Right lobe of liver (tissue), 6 donors: ENCODE measurements at regions not wholly inside any gene's neighbourhood (a gene's known extent, or its start where the extent isn't known, plus 50 kb on each side); places are given as distances from the start of the nearest gene placed in this dataset.
"Not testable (repeated sequence)": the region's sequence is repeated elsewhere in the genome, so short reads cannot be mapped to it uniquely, and the experiment has no call there.

ENCODE experiments used
- ATAC-seq, 4 donors: fragments of 200-7000 bp; cut with Tn5 transposase; one replicate each; pipeline ENCODE4 v1.9.1; 2020; ENCODE audit warnings: mild to moderate bottlenecking in 4 of 4, moderate library complexity in 4 of 4
- DNase-seq, 3 donors: peaks; one replicate each; pipeline ENCODE4 v3.0.0-alpha.2; 2020
- H3K27ac ChIP-seq, 3 donors: fragments of 200-600 bp; one replicate each; pipeline ENCODE4 v1.8.0; 2022
- H3K27me3 ChIP-seq, 2 donors: fragments of 200-600 bp; one replicate each; pipeline ENCODE4 v1.8.0; 2022
- H3K36me3 ChIP-seq, 4 donors: fragments of 200-600 bp; sonication (generic) in 1 of 4; one replicate each; pipeline versions ENCODE4 v1.5.1 to v1.8.0; 2017 to 2022; ENCODE audit warnings: control low read depth in 1 of 4
- H3K4me1 ChIP-seq, 4 donors: fragments of 200-600 bp; sonication (generic) in 1 of 4; one replicate each; pipeline versions ENCODE4 v1.5.1 to v1.8.0; 2017 to 2022; ENCODE audit warnings: control low read depth in 1 of 4
- H3K4me3 ChIP-seq, 3 donors: fragments of 200-600 bp; one replicate each; pipeline ENCODE4 v1.8.0; 2022
- H3K9me3 ChIP-seq, 4 donors: fragments of 200-600 bp; sonication (generic) in 1 of 4; one replicate each; pipeline versions ENCODE4 v1.5.1 to v1.8.0; 2017 to 2022; ENCODE audit warnings: control low read depth in 1 of 4
- CTCF ChIP-seq, 4 donors: fragments of 200-600 bp in 3 of 4; fragments of 450-650 bp in 1 of 4; IDR thresholded peaks; one replicate each; pipeline versions ENCODE4 v1.5.1 to v1.8.0; 2016 to 2022; ENCODE audit warnings: antibody characterized with exemption in 4 of 4, mild to moderate bottlenecking in 2 of 4
- WGBS: methylation state at CpG from one replicate; pipeline ENCODE4 v1.1.6; 2018; ENCODE audit warnings: low coverage, low lambda C conversion rate; ENCODE audit not compliant: insufficient coverage; ENCODE audit errors: missing lambda C conversion rate; 5-methylcytosine and 5-hydroxymethylcytosine counted together
- intact Hi-C, 2 donors: fragments of 100-400 bp; cut with DNase I; formaldehyde crosslinking; loops; one replicate each; pipeline versions ENCODE4 v1.11.2 to v1.14.1; 2022
- donor health status: DM: no; HTN: yes; CAD: no.
- donor health status: DM: no; HTN: no; CAD: no.
- donor health status: DM: no; HTN: no; CAD: no.
- donor health status: DM: no; HTN: yes; CAD: no.
- donor health status: DM: no; HTN: yes; CAD: no.

GRCh38 chr3:198149904-198150303 is 189.9 kb downstream of the LMLN start:
- H3K27me3 ChIP-seq, H3K4me1 ChIP-seq, H3K27ac ChIP-seq, H3K9me3 ChIP-seq, H3K36me3 ChIP-seq, intact Hi-C loops, DNase-seq, H3K4me3 ChIP-seq: not testable (repeated sequence)
- 45% methylated on average over 4 of the region's 5 CpGs for WGBS
- ATAC-seq, result peak in 3 of 4 donors; percentile 43 to 51 (median 43)

- H3K4me3 ChIP-seq, H3K27ac ChIP-seq, H3K4me1 ChIP-seq, intact Hi-C loops, H3K27me3 ChIP-seq, H3K36me3 ChIP-seq, H3K9me3 ChIP-seq: not testable (repeated sequence)
- ATAC-seq (peak; percentile 20 to 35 (median 32)), DNase-seq (peak in 1 of 3 donors; percentile 35)
- WGBS, result 18% methylated on average over 3 of the region's 4 CpGs
Measured at GRCh38 chr3:198151867-198152266, 191.8 kb downstream of the LMLN start.

GRCh38 chr3:198155771-198156170 is 195.8 kb downstream of the LMLN start:
- intact Hi-C loops, H3K27me3 ChIP-seq, H3K27ac ChIP-seq, H3K36me3 ChIP-seq, ATAC-seq, H3K9me3 ChIP-seq, H3K4me1 ChIP-seq, DNase-seq, H3K4me3 ChIP-seq: not testable (repeated sequence)
- no CpG with 5 or more reads among the region's 7 CpGs for WGBS

- DNase-seq (peak in 1 of 3 donors; percentile 31), ATAC-seq (peak; percentile 37 to 83 (median 58))
- H3K4me3 ChIP-seq, H3K27me3 ChIP-seq, intact Hi-C loops, H3K36me3 ChIP-seq, H3K27ac ChIP-seq, H3K4me1 ChIP-seq, H3K9me3 ChIP-seq: not testable (repeated sequence)
- no CpG with 5 or more reads among the region's 42 CpGs for WGBS
Measured at GRCh38 chr3:198157231-198157868, 197.3 kb downstream of the LMLN start.

GRCh38 chr3:198158007-198158406 is 198.0 kb downstream of the LMLN start:
- DNase-seq, result peak in 1 of 3 donors; percentile 11

GRCh38 chr3:198167339-198168039 is 207.5 kb downstream of the LMLN start:
- H3K27me3 ChIP-seq, ATAC-seq, H3K36me3 ChIP-seq, H3K9me3 ChIP-seq, H3K27ac ChIP-seq, intact Hi-C loops, H3K4me1 ChIP-seq, H3K4me3 ChIP-seq: not testable (repeated sequence)
- WGBS, result 5% methylated on average over 5 of the region's 17 CpGs
- DNase-seq, result peak; percentile 61 to 68 (median 63)
- peak; percentile 49 to 67 (median 62) for TF ChIP-seq CTCF (IDR thresholded peaks at IDR 0.05)

More at GRCh38 chr3:198158007-198158406, 198.0 kb downstream of the LMLN start:
- intact Hi-C loops, H3K27ac ChIP-seq, H3K36me3 ChIP-seq, H3K27me3 ChIP-seq, H3K9me3 ChIP-seq, H3K4me1 ChIP-seq, H3K4me3 ChIP-seq: not testable (repeated sequence)
- ATAC-seq, result peak in 1 of 4 donors; percentile 39
- 75% methylated on average over 3 of the region's 12 CpGs for WGBS

- not testable (repeated sequence) for ATAC-seq
Measured at GRCh38 chr3:198170781-198171180, 210.8 kb downstream of the LMLN start.

GRCh38 chr3:198173080-198173479 is 213.1 kb downstream of the LMLN start:
- H3K36me3 ChIP-seq, DNase-seq, H3K27ac ChIP-seq, intact Hi-C loops, H3K4me1 ChIP-seq, H3K4me3 ChIP-seq, H3K9me3 ChIP-seq, H3K27me3 ChIP-seq, ATAC-seq: not testable (repeated sequence)
- 73% methylated on average over 5 of the region's 5 CpGs for WGBS

More at GRCh38 chr3:198170781-198171180, 210.8 kb downstream of the LMLN start:
- H3K36me3 ChIP-seq, H3K27me3 ChIP-seq, H3K9me3 ChIP-seq, DNase-seq, intact Hi-C loops, H3K4me1 ChIP-seq, H3K4me3 ChIP-seq, H3K27ac ChIP-seq: not testable (repeated sequence)
- WGBS, result no CpG with 5 or more reads among the region's 1 CpG

- WGBS, result 20% methylated on average over 1 of the region's 1 CpG
- H3K27me3 ChIP-seq, DNase-seq, ATAC-seq, intact Hi-C loops, H3K9me3 ChIP-seq, H3K27ac ChIP-seq, H3K36me3 ChIP-seq, H3K4me3 ChIP-seq, H3K4me1 ChIP-seq: not testable (repeated sequence)
Measured at GRCh38 chr3:198173929-198174574, 214.0 kb downstream of the LMLN start.
